ENCODE measurements at regions not wholly inside any gene's neighbourhood (a gene's known extent, or its start where the extent isn't known, plus 50 kb on each side); places are given as distances from the start of the nearest gene placed in this dataset.

GRCh38 chr2:851078-851477 lies 99.6 kb upstream of the SNTG2 start:
- no peaks in the 10 kb centered on the region for H4K20me1 ChIP-seq (ENCODE audit: insufficient read depth, poor library complexity, severe bottlenecking)
- peaks cover under 1% of the 10 kb centered on the region for H3K4me1 ChIP-seq (ENCODE audit: insufficient read depth)
- H3K4me3 ChIP-seq: no peak overlapping the region
- no peaks in the 10 kb centered on the region for H3K9me3 ChIP-seq (ENCODE audit: low read depth)
- H3K79me2 ChIP-seq: no peaks in the 10 kb centered on the region
- H3K9me2 ChIP-seq (replicated peaks; ENCODE audit: insufficient read depth): no peaks in the 10 kb centered on the region
- H2AFZ ChIP-seq: no peak overlapping the region
- H3K27ac ChIP-seq: no peak overlapping the region
- H3K4me2 ChIP-seq: no peak overlapping the region
- DNase-seq (ENCODE audit: low spot score): no peak
- no peaks in the 10 kb centered on the region for H3K36me3 ChIP-seq (replicated peaks; ENCODE audit: insufficient read depth, low read depth)
- H3K27me3 ChIP-seq: no peaks in the 10 kb centered on the region
- TF ChIP-seq CTCF (IDR thresholded peaks at IDR 0.05; ENCODE audit: poor library complexity) (no peak), EZH2 (IDR thresholded peaks at IDR 0.05; ENCODE audit: borderline replicate concordance) (no peak), EZH2phosphoT487 (IDR thresholded peaks at IDR 0.05; ENCODE audit: low read depth, severe bottlenecking, unreplicated experiment) (no peak)
- WGBS (ENCODE audit: low lambda C conversion rate, missing lambda C conversion rate): 91% methylated on average over 3 of the region's 3 CpGs

GRCh38 chr2:850429-850828 lies 100.2 kb upstream of the SNTG2 start:
- Histone ChIP-seq H3K9me3 (ENCODE audit: low read depth) (no peaks in the 10 kb centered on the region), H3K36me3 (replicated peaks; ENCODE audit: insufficient read depth, low read depth) (no peaks in the 10 kb centered on the region), H3K4me1 (ENCODE audit: insufficient read depth) (no peaks in the 10 kb centered on the region), H3K27ac (no peak overlapping the region), H3K4me2 (no peak overlapping the region), H4K20me1 (ENCODE audit: insufficient read depth, poor library complexity, severe bottlenecking) (no peaks in the 10 kb centered on the region), H3K27me3 (no peaks in the 10 kb centered on the region), H3K9me2 (replicated peaks; ENCODE audit: insufficient read depth) (no peaks in the 10 kb centered on the region), H3K4me3 (no peak overlapping the region), H3K79me2 (no peaks in the 10 kb centered on the region), H2AFZ (no peak overlapping the region)
- TF ChIP-seq EZH2 (IDR thresholded peaks at IDR 0.05; ENCODE audit: borderline replicate concordance) (no peak), CTCF (IDR thresholded peaks at IDR 0.05; ENCODE audit: poor library complexity) (no peak), EZH2phosphoT487 (IDR thresholded peaks at IDR 0.05; ENCODE audit: low read depth, severe bottlenecking, unreplicated experiment) (no peak)
- 82% methylated on average over 5 of the region's 5 CpGs for WGBS (ENCODE audit: low lambda C conversion rate, missing lambda C conversion rate)
- no peak for DNase-seq (ENCODE audit: low spot score)

DNA sequence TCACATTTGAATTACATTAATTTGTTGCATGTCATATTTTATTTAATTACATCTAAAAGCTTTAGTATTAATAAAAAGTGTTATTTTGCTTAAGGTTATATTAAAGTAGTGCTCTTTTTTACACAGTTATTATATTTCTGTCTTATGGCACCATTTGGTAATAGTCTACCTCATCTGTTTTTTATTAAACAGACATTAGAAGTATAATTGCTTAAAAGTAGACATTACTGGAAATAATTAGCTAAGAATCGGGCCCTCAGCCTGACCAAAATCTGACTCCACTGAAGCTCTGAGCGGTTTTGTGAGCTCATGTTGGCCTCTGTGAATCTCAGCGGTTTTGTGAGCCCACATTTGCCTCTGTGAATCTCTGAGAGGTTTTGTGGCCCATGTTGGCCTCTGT lies 102.5 kb upstream of the SNTG2 start:
- H3K27me3 ChIP-seq: peaks cover 9% of the 10 kb centered on the region
- no peaks in the 10 kb centered on the region for H3K79me2 ChIP-seq
- H3K27ac ChIP-seq: no peak overlapping the region
- no peaks in the 10 kb centered on the region for H3K4me1 ChIP-seq (ENCODE audit: insufficient read depth)
- H3K4me2 ChIP-seq: no peak overlapping the region
- H3K36me3 ChIP-seq (replicated peaks; ENCODE audit: insufficient read depth, low read depth): no peaks in the 10 kb centered on the region
- TF ChIP-seq CTCF (IDR thresholded peaks at IDR 0.05; ENCODE audit: poor library complexity) (no peak), EZH2 (IDR thresholded peaks at IDR 0.05; ENCODE audit: borderline replicate concordance) (no peak), EZH2phosphoT487 (IDR thresholded peaks at IDR 0.05; ENCODE audit: low read depth, severe bottlenecking, unreplicated experiment) (no peak)
- no peaks in the 10 kb centered on the region for H4K20me1 ChIP-seq (ENCODE audit: insufficient read depth, poor library complexity, severe bottlenecking)
- H2AFZ ChIP-seq: no peak overlapping the region
- H3K9me2 ChIP-seq (replicated peaks; ENCODE audit: insufficient read depth): no peaks in the 10 kb centered on the region
- H3K9me3 ChIP-seq (ENCODE audit: low read depth): no peaks in the 10 kb centered on the region
- DNase-seq (ENCODE audit: low spot score): no peak
- no peak overlapping the region for H3K4me3 ChIP-seq
- 52% methylated on average over 3 of the region's 3 CpGs for WGBS (ENCODE audit: low lambda C conversion rate, missing lambda C conversion rate)

DNA sequence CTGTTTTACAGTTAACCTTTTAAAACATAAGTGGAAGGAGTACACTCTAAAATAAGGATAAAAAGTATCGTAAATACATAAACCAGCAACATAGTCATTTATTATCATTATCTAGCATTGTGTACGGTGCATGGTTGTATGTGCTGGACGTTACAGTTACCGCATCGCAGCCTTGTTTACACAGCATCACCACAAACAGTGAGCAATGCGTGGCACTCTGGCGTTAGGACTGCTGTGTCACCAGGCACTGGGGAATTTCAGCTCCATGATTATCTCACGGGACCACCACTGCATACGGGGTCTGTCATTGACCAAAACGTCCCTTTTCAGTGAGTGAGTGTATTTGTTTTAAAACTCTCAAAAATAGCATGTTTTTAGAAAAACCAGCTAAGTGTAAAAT lies 103.0 kb upstream of the SNTG2 start:
- Histone ChIP-seq H3K9me2 (replicated peaks; ENCODE audit: insufficient read depth) (no peaks in the 10 kb centered on the region), H4K20me1 (ENCODE audit: insufficient read depth, poor library complexity, severe bottlenecking) (no peaks in the 10 kb centered on the region), H3K27me3 (peaks cover 9% of the 10 kb centered on the region), H3K27ac (no peak overlapping the region), H2AFZ (no peak overlapping the region), H3K4me2 (no peak overlapping the region), H3K4me1 (ENCODE audit: insufficient read depth) (no peaks in the 10 kb centered on the region), H3K79me2 (no peaks in the 10 kb centered on the region), H3K36me3 (replicated peaks; ENCODE audit: insufficient read depth, low read depth) (no peaks in the 10 kb centered on the region), H3K9me3 (ENCODE audit: low read depth) (no peaks in the 10 kb centered on the region), H3K4me3 (no peak overlapping the region)
- WGBS (ENCODE audit: low lambda C conversion rate, missing lambda C conversion rate): 67% methylated on average over 10 of the region's 10 CpGs
- no peak for DNase-seq (ENCODE audit: low spot score)
- no peak for TF ChIP-seq EZH2 (IDR thresholded peaks at IDR 0.05; ENCODE audit: borderline replicate concordance)
- TF ChIP-seq CTCF (IDR thresholded peaks at IDR 0.05; ENCODE audit: poor library complexity): no peak
- no peak for TF ChIP-seq EZH2phosphoT487 (IDR thresholded peaks at IDR 0.05; ENCODE audit: low read depth, severe bottlenecking, unreplicated experiment)

Measured in hepatocyte (in vitro differentiated cells).